Superior temporal gyrus (tissue), 1 donor: ENCODE measurements at regions not wholly inside any gene's neighbourhood (a gene's known extent, or its start where the extent isn't known, plus 50 kb on each side); places are given as distances from the start of the nearest gene placed in this dataset.

Experiments
- DNase-seq: peaks from one replicate; pipeline ENCODE4 v3.0.0-alpha.2; 2016; ENCODE audit errors: extremely low spot score

GRCh38 chr21:14722841-14723483 is 176.8 kb upstream of the SAMSN1 start:
- no peak for DNase-seq

- DNase-seq, result no peak
Measured at GRCh38 chr21:14720237-14720636, 174.1 kb upstream of the SAMSN1 start.

GRCh38 chr21:14718951-14719350 is 172.8 kb upstream of the SAMSN1 start:
- DNase-seq, result no peak

GRCh38 chr21:14716761-14717396 is 170.8 kb upstream of the SAMSN1 start:
- no peak for DNase-seq

- DNase-seq, result no peak
Measured at GRCh38 chr21:14713109-14713508, 167.0 kb upstream of the SAMSN1 start.

GRCh38 chr21:14712121-14712715 is 166.1 kb upstream of the SAMSN1 start:
- DNase-seq, result no peak

GRCh38 chr21:14711287-14711686 is 165.2 kb upstream of the SAMSN1 start:
- DNase-seq, result no peak

GRCh38 chr21:14707511-14708020 is 161.5 kb upstream of the SAMSN1 start:
- no peak for DNase-seq

- DNase-seq, result no peak
Measured at GRCh38 chr21:14706712-14707510, 160.8 kb upstream of the SAMSN1 start.

- DNase-seq, result no peak
Measured at GRCh38 chr21:14699433-14700407, 153.6 kb upstream of the SAMSN1 start.

- no peak for DNase-seq
Measured at GRCh38 chr21:14697769-14698168, 151.7 kb upstream of the SAMSN1 start.

GRCh38 chr21:14694817-14695216 is 148.7 kb upstream of the SAMSN1 start:
- no peak for DNase-seq

- DNase-seq, result no peak
Measured at GRCh38 chr21:14693997-14694396, 147.9 kb upstream of the SAMSN1 start.

- no peak for DNase-seq
Measured at GRCh38 chr21:14691914-14692313, 145.8 kb upstream of the SAMSN1 start.

- DNase-seq, result no peak
Measured at GRCh38 chr21:14690886-14691285, 144.8 kb upstream of the SAMSN1 start.

GRCh38 chr21:14688936-14689335 is 142.8 kb upstream of the SAMSN1 start:
- DNase-seq, result no peak

GRCh38 chr21:14688412-14688811 is 142.3 kb upstream of the SAMSN1 start:
- DNase-seq, result no peak

GRCh38 chr21:14687268-14687625 is 141.1 kb upstream of the SAMSN1 start:
- no peak for DNase-seq

- DNase-seq, result no peak
Measured at GRCh38 chr21:14686466-14687267, 140.6 kb upstream of the SAMSN1 start.

GRCh38 chr21:14685568-14685967 is 139.5 kb upstream of the SAMSN1 start:
- DNase-seq, result no peak
